ENCODE measurements at regions not wholly inside any gene's neighbourhood (a gene's known extent, or its start where the extent isn't known, plus 50 kb on each side); places are given as distances from the start of the nearest gene placed in this dataset.
"Not testable (repeated sequence)": the region's sequence is repeated elsewhere in the genome, so short reads cannot be mapped to it uniquely, and the experiment has no call there.

GRCh38 chr18:47679864-47680263 is 250.6 kb downstream of the SMAD2 start:
- no peak for DNase-seq (ENCODE audit: low read depth in 2 of 2)

DNA sequence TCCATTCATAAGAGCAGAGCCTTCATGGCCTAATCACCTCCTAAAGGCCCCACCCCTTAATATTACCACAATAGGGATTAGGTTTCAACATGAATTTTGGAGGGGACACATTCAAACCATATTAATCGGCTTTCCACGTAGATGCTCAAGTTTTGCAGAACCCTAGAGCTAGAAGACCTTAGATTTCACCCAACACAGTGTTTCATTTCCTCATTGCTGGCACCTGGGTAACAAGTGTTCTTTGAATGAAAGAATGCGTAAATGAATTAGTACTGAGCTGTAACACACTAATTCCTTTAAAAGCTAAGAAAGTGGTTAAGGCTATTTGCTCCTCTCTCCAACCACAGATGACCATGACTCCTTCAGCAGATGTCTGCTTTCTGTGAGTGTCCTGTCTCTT is 252.5 kb downstream of the SMAD2 start:
- DNase-seq (ENCODE audit: low read depth in 2 of 2) = no peak

- DNase-seq (ENCODE audit: low read depth in 2 of 2) = no peak
Observed at GRCh38 chr18:47669815-47670214, 260.6 kb downstream of the SMAD2 start.

GRCh38 chr18:47658498-47658897 is 272.0 kb downstream of the SMAD2 start:
- DNase-seq (ENCODE audit: low read depth in 2 of 2) = no peak

- DNase-seq (ENCODE audit: low read depth in 2 of 2) = no peak
Observed at GRCh38 chr18:47654988-47655387, 275.5 kb downstream of the SMAD2 start.

GRCh38 chr18:47644896-47645295 is 285.6 kb downstream of the SMAD2 start:
- no peak for DNase-seq (ENCODE audit: low read depth in 2 of 2)

DNA sequence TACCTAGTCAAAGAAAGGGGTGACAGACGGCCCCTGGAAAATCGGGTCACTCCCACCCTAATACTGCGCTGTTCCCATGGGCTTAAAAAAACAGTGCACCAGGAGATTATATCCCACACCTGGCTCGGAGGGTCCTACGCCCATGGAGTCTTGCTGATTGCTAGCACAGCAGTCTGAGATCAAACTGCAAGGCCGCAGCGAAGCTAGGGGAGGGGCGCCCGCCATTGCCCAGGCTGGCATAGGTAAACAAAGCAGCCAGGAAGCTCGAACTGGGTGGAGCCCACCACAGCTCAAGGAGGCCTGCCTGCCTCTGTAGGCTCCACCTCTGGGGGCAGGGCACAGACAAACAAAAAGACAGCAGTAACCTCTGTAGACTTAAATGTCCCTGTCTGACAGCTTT is 292.9 kb downstream of the SMAD2 start:
- DNase-seq (ENCODE audit: low read depth in 2 of 2) = not testable (repeated sequence)

DNA sequence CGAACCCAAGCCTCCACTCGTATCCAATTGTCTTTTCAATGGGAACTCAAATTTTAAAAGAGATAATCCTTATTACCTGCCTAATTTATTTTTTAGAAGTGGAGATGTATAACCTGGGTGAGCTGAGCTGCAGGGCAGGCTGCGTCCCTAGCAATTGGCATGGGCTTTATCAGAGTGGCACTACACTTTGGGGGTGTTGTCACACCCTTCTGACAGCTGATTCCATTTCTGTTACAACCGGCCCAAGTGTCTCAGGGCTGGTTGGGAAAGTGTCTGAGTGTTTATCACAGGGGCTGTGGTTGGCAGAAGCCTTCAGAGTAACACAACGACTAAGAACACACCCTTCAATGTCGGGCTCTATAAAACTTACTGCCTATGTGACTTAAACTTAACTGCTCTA is 295.0 kb downstream of the SMAD2 start:
- DNase-seq (ENCODE audit: low read depth in 2 of 2) = no peak

- DNase-seq (ENCODE audit: low read depth in 2 of 2) = no peak
Observed at GRCh38 chr18:47632970-47633635, 297.4 kb downstream of the SMAD2 start.

DNA sequence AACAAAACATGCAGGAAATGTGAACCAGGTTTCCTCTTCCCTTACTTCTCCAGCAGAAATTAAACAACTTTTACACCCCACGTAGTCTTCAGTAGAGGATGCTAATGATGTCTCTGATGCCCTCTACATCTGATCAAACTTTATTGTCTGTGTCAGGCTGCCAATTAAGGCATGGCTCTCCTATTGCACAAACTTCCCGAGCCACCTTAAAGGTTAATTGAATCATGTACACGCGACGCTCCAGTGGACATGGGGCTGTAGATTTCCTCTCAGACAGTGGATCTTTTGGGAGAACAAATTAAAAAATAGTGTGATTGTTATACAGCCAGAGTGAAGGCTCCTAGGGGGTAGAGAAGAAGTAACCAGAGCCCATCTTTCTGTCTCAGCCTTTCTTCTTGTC is 301.6 kb downstream of the SMAD2 start:
- DNase-seq (ENCODE audit: low read depth in 2 of 2) = no peak

- no peak for DNase-seq (ENCODE audit: low read depth in 2 of 2)
Observed at GRCh38 chr18:47628240-47628781, 302.1 kb downstream of the SMAD2 start.

- no peak for DNase-seq (ENCODE audit: low read depth in 2 of 2)
Observed at GRCh38 chr18:47627030-47627429, 303.4 kb downstream of the SMAD2 start.

GRCh38 chr18:47619771-47620448 is 310.5 kb downstream of the SMAD2 start:
- no peak for DNase-seq (ENCODE audit: low read depth in 2 of 2)

DNA sequence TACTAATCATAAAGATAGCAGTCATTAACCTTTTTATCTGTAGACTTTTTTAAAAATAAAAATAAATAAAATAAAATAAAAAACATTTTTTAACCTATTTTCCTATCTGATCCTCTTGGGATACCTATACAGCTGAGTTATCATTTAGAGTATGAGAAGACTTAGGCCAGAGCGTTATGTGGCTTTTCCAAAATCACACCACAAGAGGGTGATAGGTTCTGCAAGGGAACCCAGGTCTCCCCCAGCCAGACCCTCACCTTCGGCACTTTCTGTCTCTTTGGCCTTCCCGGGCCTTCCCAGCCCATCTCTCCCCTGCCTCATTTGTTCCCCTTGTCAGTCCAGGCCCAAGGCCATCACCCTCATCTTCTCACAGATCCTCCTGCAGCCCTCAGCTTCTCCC is 311.7 kb downstream of the SMAD2 start:
- no peak for DNase-seq (ENCODE audit: low read depth in 2 of 2)

DNA sequence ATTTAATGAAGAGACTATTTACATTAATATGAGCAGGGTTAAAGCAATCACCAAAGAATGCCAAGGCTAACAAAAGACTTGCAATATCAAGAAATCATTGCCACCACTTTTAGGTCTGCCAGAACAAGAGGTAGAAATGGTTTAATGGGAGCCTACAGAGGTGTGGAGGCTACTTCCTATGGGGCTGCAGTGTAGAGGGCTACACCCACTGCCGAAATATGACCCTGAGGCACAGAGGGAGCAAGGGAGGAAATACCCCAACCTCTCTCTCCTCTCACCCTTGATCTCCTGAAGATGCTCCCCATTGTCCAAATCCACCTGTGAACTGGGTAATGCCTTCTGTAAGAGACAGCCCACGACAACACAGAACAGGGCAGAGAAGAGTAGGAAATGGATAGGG is 315.4 kb downstream of the SMAD2 start:
- DNase-seq (ENCODE audit: low read depth in 2 of 2) = no peak

- no peak for DNase-seq (ENCODE audit: low read depth in 2 of 2)
Observed at GRCh38 chr18:47613929-47614328, 316.5 kb downstream of the SMAD2 start.

DNA sequence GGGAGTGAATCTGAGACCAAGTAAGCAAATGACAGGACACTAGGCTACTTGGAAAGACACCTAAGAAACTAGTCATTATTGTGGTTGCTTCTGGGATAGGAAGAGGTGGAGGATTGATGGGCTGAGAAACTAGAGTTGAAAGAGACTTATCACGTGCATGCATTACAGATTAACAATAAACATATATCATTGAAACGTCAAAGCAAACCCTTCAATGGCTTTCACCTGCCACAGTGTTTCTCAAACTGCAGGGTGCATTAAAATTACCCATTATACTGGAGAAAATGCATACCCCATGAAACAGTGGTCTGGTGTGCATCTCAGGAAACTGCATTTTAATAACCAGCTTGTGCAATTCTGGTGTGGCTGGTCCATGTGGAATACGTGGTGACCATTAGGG is 318.8 kb downstream of the SMAD2 start:
- DNase-seq (ENCODE audit: low read depth in 2 of 2) = no peak

- no peak for DNase-seq (ENCODE audit: low read depth in 2 of 2)
Observed at GRCh38 chr18:47606526-47606925, 323.9 kb downstream of the SMAD2 start.

- DNase-seq (ENCODE audit: low read depth in 2 of 2) = no peak
Observed at GRCh38 chr18:47605093-47605492, 325.4 kb downstream of the SMAD2 start.

GRCh38 chr18:47604021-47604420 is 326.4 kb downstream of the SMAD2 start:
- no peak for DNase-seq (ENCODE audit: low read depth in 2 of 2)

DNA sequence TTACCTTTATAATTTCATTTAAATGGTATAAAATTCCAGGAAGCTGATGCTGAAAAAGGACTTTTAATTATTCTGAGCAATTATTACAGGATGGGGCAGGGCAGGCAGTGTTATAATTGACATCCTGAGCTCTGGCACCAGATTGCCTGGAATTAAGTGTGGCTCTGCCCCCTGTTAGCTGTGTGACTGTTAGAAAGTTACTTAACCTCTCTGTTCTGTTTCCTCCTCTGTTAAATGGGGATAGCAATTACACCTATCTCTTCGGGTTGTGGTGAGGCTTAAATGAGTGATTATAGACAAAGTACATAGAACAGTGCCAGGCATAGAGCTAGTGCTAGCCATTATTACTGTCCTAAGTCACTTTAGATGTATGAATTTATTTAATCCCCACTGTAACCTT is 327.3 kb downstream of the SMAD2 start:
- no peak for DNase-seq (ENCODE audit: low read depth in 2 of 2)

GRCh38 chr18:47602273-47602897 is 328.1 kb downstream of the SMAD2 start:
- DNase-seq (ENCODE audit: low read depth in 2 of 2) = no peak
